WERI-Rb-1 (cell line): ENCODE measurements at regions not wholly inside any gene's neighbourhood (a gene's known extent, or its start where the extent isn't known, plus 50 kb on each side); places are given as distances from the start of the nearest gene placed in this dataset.

Experiments used
- DNase-seq: peaks from one replicate; pipeline ENCODE4 v3.0.0-alpha.2; 2020
- H3K27ac ChIP-seq: fragments of 250-450 bp; sonication (Bioruptor Pico); 2 replicates; pipeline ENCODE4 v1.5.1; 2020; ENCODE audit warnings: mild to moderate bottlenecking, moderate library complexity
- H3K27me3 ChIP-seq: fragments of 250-450 bp; sonication (Bioruptor Pico); 2 replicates; pipeline ENCODE4 v1.5.1; 2021; ENCODE audit warnings: mild to moderate bottlenecking, low read depth, moderate library complexity; ENCODE audit not compliant: insufficient read depth, severe bottlenecking
- H3K36me3 ChIP-seq: fragments of 250-450 bp; sonication (Bioruptor Pico); 2 replicates; pipeline ENCODE4 v1.5.1; 2020; ENCODE audit warnings: mild to moderate bottlenecking, moderate library complexity
- H3K4me3 ChIP-seq: 2 replicates; pipeline ENCODE4 v1.5.1; 2011; ENCODE audit warnings: low read depth, mild to moderate bottlenecking, control low read depth, low read length
- H3K9me3 ChIP-seq: fragments of 250-450 bp; sonication (Bioruptor Pico); 2 replicates; pipeline ENCODE4 v1.5.1; 2021; ENCODE audit warnings: mild to moderate bottlenecking, moderate library complexity; ENCODE audit not compliant: severe bottlenecking
- CTCF ChIP-seq: IDR thresholded peaks from 2 replicates; pipeline ENCODE4 v1.5.1; 2011; ENCODE audit warnings: low read depth, mild to moderate bottlenecking, control low read depth, inconsistent platforms, low read length

GRCh38 chr1:185439727-185440415 lies 122.8 kb upstream of the IVNS1ABP start:
- no peaks in the 10 kb centered on the region for H3K27me3 ChIP-seq
- no peaks in the 10 kb centered on the region for H3K36me3 ChIP-seq
- no peak overlapping the region for H3K27ac ChIP-seq
- no peak overlapping the region for H3K4me3 ChIP-seq
- DNase-seq = no peak
- TF ChIP-seq CTCF = no peak
- no peaks in the 10 kb centered on the region for H3K9me3 ChIP-seq

GRCh38 chr1:185438936-185439335 lies 121.9 kb upstream of the IVNS1ABP start:
- no peak overlapping the region for H3K27ac ChIP-seq
- DNase-seq = no peak
- H3K27me3 ChIP-seq = no peaks in the 10 kb centered on the region

GRCh38 chr1:185435696-185436379 lies 118.8 kb upstream of the IVNS1ABP start:
- Histone ChIP-seq H3K36me3 (no peaks in the 10 kb centered on the region), H3K27me3 (no peaks in the 10 kb centered on the region), H3K4me3 (no peak overlapping the region), H3K9me3 (no peaks in the 10 kb centered on the region), H3K27ac (no peak overlapping the region)
- DNase-seq = no peak
- TF ChIP-seq CTCF = no peak

More at GRCh38 chr1:185438936-185439335, 121.9 kb upstream of the IVNS1ABP start:
- H3K4me3 ChIP-seq = no peak overlapping the region
- H3K9me3 ChIP-seq = no peaks in the 10 kb centered on the region
- TF ChIP-seq CTCF = no peak
- H3K36me3 ChIP-seq = no peaks in the 10 kb centered on the region

GRCh38 chr1:185434721-185435120 lies 117.7 kb upstream of the IVNS1ABP start:
- Histone ChIP-seq H3K9me3 (no peaks in the 10 kb centered on the region), H3K4me3 (no peak overlapping the region), H3K36me3 (no peaks in the 10 kb centered on the region), H3K27me3 (no peaks in the 10 kb centered on the region), H3K27ac (no peak overlapping the region)
- TF ChIP-seq CTCF = no peak
- DNase-seq = no peak

GRCh38 chr1:185433667-185434066 lies 116.6 kb upstream of the IVNS1ABP start:
- Histone ChIP-seq H3K27ac (no peak overlapping the region), H3K9me3 (no peaks in the 10 kb centered on the region), H3K36me3 (no peaks in the 10 kb centered on the region), H3K4me3 (no peak overlapping the region), H3K27me3 (no peaks in the 10 kb centered on the region)
- TF ChIP-seq CTCF = no peak
- DNase-seq = no peak

GRCh38 chr1:185432948-185433347 lies 115.9 kb upstream of the IVNS1ABP start:
- Histone ChIP-seq H3K27me3 (no peaks in the 10 kb centered on the region), H3K36me3 (no peaks in the 10 kb centered on the region), H3K4me3 (no peak overlapping the region), H3K27ac (no peak overlapping the region), H3K9me3 (no peaks in the 10 kb centered on the region)
- TF ChIP-seq CTCF = no peak
- DNase-seq = no peak
